Keratinocyte (primary cell): ENCODE measurements at regions not wholly inside any gene's neighbourhood (a gene's known extent, or its start where the extent isn't known, plus 50 kb on each side); places are given as distances from the start of the nearest gene placed in this dataset.

Experiments
- DNase-seq: peaks from one replicate; pipeline ENCODE4 v3.0.0-alpha.2; 2011; ENCODE audit warnings: low read depth, missing footprints, low spot score
- FAIRE-seq: peaks from 2 replicates; lab custom pipeline; 2011; peaks lifted over from hg19 to GRCh38; lab: Jason Lieb, UNC
- H2AFZ ChIP-seq: 2 replicates; pipeline ENCODE4 v1.6.0; 2012; ENCODE audit warnings: low read length, control low read depth, inconsistent platforms; ENCODE audit not compliant: control insufficient read depth
- H3K27ac ChIP-seq: 2 replicates; pipeline ENCODE4 v1.5.1; 2011; ENCODE audit warnings: low read length; ENCODE audit not compliant: control insufficient read depth, insufficient read depth
- H3K27me3 ChIP-seq: 3 replicates; pipeline ENCODE4 v1.6.0; 2011; ENCODE audit warnings: low read length; ENCODE audit not compliant: control insufficient read depth, insufficient read depth; ENCODE audit errors: extremely low read depth
- H3K36me3 ChIP-seq, 2 experiments: 2 replicates in 1 of 2; 3 replicates in 1 of 2; pipeline ENCODE4 v1.5.1; 2011; ENCODE audit warnings: low read length in 2 of 2, mild to moderate bottlenecking in 1 of 2; ENCODE audit not compliant: control insufficient read depth in 2 of 2, insufficient read depth in 2 of 2; ENCODE audit errors: extremely low read depth in 1 of 2
- H3K4me1 ChIP-seq: 3 replicates; pipeline ENCODE4 v1.5.1; 2011; ENCODE audit warnings: low read length; ENCODE audit not compliant: control insufficient read depth, insufficient read depth; ENCODE audit errors: extremely low read depth
- H3K4me2 ChIP-seq: 3 replicates; pipeline ENCODE4 v1.6.0; 2011; ENCODE audit warnings: low read depth, low read length; ENCODE audit not compliant: control insufficient read depth, insufficient read depth; ENCODE audit errors: extremely low read depth
- H3K4me3 ChIP-seq, 3 experiments: fragments of 200-600 bp in 1 of 3; sonication (generic) in 1 of 3; 2 replicates in 2 of 3; 3 replicates in 1 of 3; pipeline ENCODE4 v1.5.1; 2011 to 2016; ENCODE audit warnings: low read length in 3 of 3, mild to moderate bottlenecking in 3 of 3, control low read depth in 2 of 3, inconsistent platforms in 1 of 3, low read depth in 1 of 3, mixed read lengths in 1 of 3, mixed run types in 1 of 3, moderate library complexity in 1 of 3; ENCODE audit not compliant: control insufficient read depth in 2 of 3, insufficient read depth in 2 of 3; ENCODE audit errors: extremely low read depth in 1 of 3
- H3K79me2 ChIP-seq: 2 replicates; pipeline ENCODE4 v1.6.0; 2012; ENCODE audit warnings: low read length; ENCODE audit not compliant: control insufficient read depth, insufficient read depth
- H3K9ac ChIP-seq: 3 replicates; pipeline ENCODE4 v1.6.0; 2011; ENCODE audit warnings: low read length; ENCODE audit not compliant: control insufficient read depth, insufficient read depth; ENCODE audit errors: extremely low read depth
- H3K9me1 ChIP-seq: 3 replicates; pipeline ENCODE4 v1.6.0; 2011; ENCODE audit warnings: low read length; ENCODE audit not compliant: control insufficient read depth, insufficient read depth; ENCODE audit errors: extremely low read depth
- H3K9me3 ChIP-seq: 2 replicates; pipeline ENCODE4 v1.5.1; 2012; ENCODE audit warnings: low read depth, low read length; ENCODE audit not compliant: control insufficient read depth
- H4K20me1 ChIP-seq: 3 replicates; pipeline ENCODE4 v1.6.0; 2011; ENCODE audit warnings: low read length; ENCODE audit not compliant: control insufficient read depth, insufficient read depth; ENCODE audit errors: extremely low read depth
- CTCF ChIP-seq, 3 experiments: IDR thresholded peaks in 1 of 3; conservative IDR thresholded peaks in 1 of 3; optimal IDR thresholded peaks in 1 of 3; 2 replicates in 2 of 3; 3 replicates in 1 of 3; pipeline versions ENCODE3 to v1.5.1; 2011; ENCODE audit warnings: low read length in 3 of 3, mild to moderate bottlenecking in 3 of 3, moderate library complexity in 2 of 3, control low read depth in 1 of 3, inconsistent platforms in 1 of 3; ENCODE audit not compliant: insufficient read depth in 2 of 3; ENCODE audit errors: extremely low read depth in 1 of 3
- EZH2 ChIP-seq: IDR thresholded peaks from one replicate; pipeline ENCODE4 v1.6.1; 2012; ENCODE audit warnings: inconsistent platforms, mild to moderate bottlenecking, low read length, moderate library complexity
- dilution Hi-C: fragments of 300-500 bp; cut with MboI; formaldehyde crosslinking; loops from one replicate; pipeline ENCODE4 v1.7.0; 2020; ENCODE audit warnings: low sequenced_read_pairs; ENCODE audit not compliant: extremely low pct_ligation_motif_present

GRCh38 chr12:107319533-107320032, 226.2 kb upstream of the CRY1 start:
- peak overlapping the region; percentile 69 for H3K27ac ChIP-seq
- peaks cover 5% of the 10 kb centered on the region for H3K27me3 ChIP-seq
- H4K20me1 ChIP-seq, result no peaks in the 10 kb centered on the region
- peak overlapping the region; percentile 85 for H2AFZ ChIP-seq
- DNase-seq (no peak), FAIRE-seq (no peak)
- H3K4me2 ChIP-seq, result peak overlapping the region; percentile 91
- peaks cover 13% of the 10 kb centered on the region for H3K4me1 ChIP-seq
- no peaks in the 10 kb centered on the region for H3K9me1 ChIP-seq
- peak overlapping the region; percentile 81 for H3K9ac ChIP-seq
- H3K36me3 ChIP-seq, result no peaks in the 10 kb centered on the region
- dilution Hi-C loops, result no loop called here
- no peaks in the 10 kb centered on the region for H3K9me3 ChIP-seq
- TF ChIP-seq CTCF (optimal IDR thresholded peaks at IDR 0.05 in 1 of 3, IDR thresholded peaks at IDR 0.05 in 1 of 3, conservative IDR thresholded peaks at IDR 0.05 in 1 of 3; ENCODE audit: extremely low read depth in 1 of 3, insufficient read depth in 2 of 3, low read length in 3 of 3) (no peak), EZH2 (no peak)
- H3K79me2 ChIP-seq, result peaks cover 10% of the 10 kb centered on the region
- H3K4me3 ChIP-seq, result peak overlapping the region; percentile 56 to 84 (median 77)

GRCh38 chr12:107320033-107320928, 226.9 kb upstream of the CRY1 start:
- peak overlapping the region; percentile 91 for H3K4me2 ChIP-seq
- peak overlapping the region; percentile 69 for H3K27ac ChIP-seq
- dilution Hi-C loops, result no loop called here
- H3K27me3 ChIP-seq, result no peaks in the 10 kb centered on the region
- H3K4me1 ChIP-seq, result peaks cover 13% of the 10 kb centered on the region
- no peaks in the 10 kb centered on the region for H3K9me3 ChIP-seq
- peak overlapping the region; percentile 56 to 84 (median 77) for H3K4me3 ChIP-seq
- H3K36me3 ChIP-seq, result no peaks in the 10 kb centered on the region
- H4K20me1 ChIP-seq, result no peaks in the 10 kb centered on the region
- TF ChIP-seq EZH2, result no peak
- TF ChIP-seq CTCF (optimal IDR thresholded peaks at IDR 0.05 in 1 of 3, IDR thresholded peaks at IDR 0.05 in 1 of 3, conservative IDR thresholded peaks at IDR 0.05 in 1 of 3; ENCODE audit: extremely low read depth in 1 of 3, insufficient read depth in 2 of 3, low read length in 3 of 3), result no peak
- DNase-seq (peak; percentile 68), FAIRE-seq (peak; percentile 64)
- peak overlapping the region; percentile 85 for H2AFZ ChIP-seq
- H3K9me1 ChIP-seq, result no peaks in the 10 kb centered on the region
- peak overlapping the region; percentile 81 for H3K9ac ChIP-seq
- H3K79me2 ChIP-seq, result peaks cover 10% of the 10 kb centered on the region
